Uterus (tissue), 3 donors: ENCODE measurements at regions not wholly inside any gene's neighbourhood (a gene's known extent, or its start where the extent isn't known, plus 50 kb on each side); places are given as distances from the start of the nearest gene placed in this dataset.

Source experiments
- DNase-seq, 2 donors: peaks; one replicate each; pipeline ENCODE4 v3.0.0-alpha.2; 2019 to 2020
- H3K27ac ChIP-seq, 2 donors: fragments of 200-600 bp; sonication (generic); 1 replicate in 1 of 2; 2 replicates in 1 of 2; pipeline ENCODE4 v1.5.1; 2016 to 2018
- H3K27me3 ChIP-seq, 2 donors: fragments of 200-600 bp; sonication (generic); one replicate each; pipeline ENCODE4 v1.5.1; 2018 to 2019; ENCODE audit warnings: control low read depth in 1 of 2
- H3K36me3 ChIP-seq, 2 donors: fragments of 200-600 bp; sonication (generic); one replicate each; pipeline ENCODE4 v1.5.1; 2019; ENCODE audit warnings: control low read depth in 1 of 2
- H3K4me1 ChIP-seq, 2 donors: fragments of 200-600 bp; sonication (generic); one replicate each; pipeline ENCODE4 v1.5.1; 2018 to 2019; ENCODE audit warnings: control low read depth in 1 of 2
- H3K4me3 ChIP-seq, 2 donors: fragments of 200-600 bp; sonication (generic); 1 replicate in 1 of 2; 2 replicates in 1 of 2; pipeline ENCODE4 v1.5.1; 2018 to 2019; ENCODE audit warnings: mild to moderate bottlenecking in 1 of 2
- H3K9me3 ChIP-seq, 2 donors: fragments of 200-600 bp; sonication (generic); one replicate each; pipeline ENCODE4 v1.5.1; 2019; ENCODE audit warnings: control low read depth in 1 of 2
- CTCF ChIP-seq, 4 experiments: fragments of 200-600 bp in 2 of 4; fragments of 450-650 bp in 2 of 4; sonication (generic) in 2 of 4; IDR thresholded peaks; one replicate each; pipeline ENCODE4 v1.5.1; 2016 to 2019; ENCODE audit warnings: antibody characterized with exemption in 4 of 4, mild to moderate bottlenecking in 2 of 4, moderate library complexity in 1 of 4
- POLR2A ChIP-seq, 2 donors: fragments of 450-650 bp; IDR thresholded peaks; one replicate each; pipeline ENCODE4 v1.6.1; 2016; ENCODE audit warnings: antibody characterized with exemption in 2 of 2, mild to moderate bottlenecking in 1 of 2, moderate library complexity in 1 of 2
- intact Hi-C: fragments of 100-400 bp; cut with DNase I; formaldehyde crosslinking; loops from one replicate; pipeline ENCODE4 v1.15.1; 2023; ENCODE audit warnings: low total_unique reads
- donor health status: DM: yes; HTN: yes; CAD: no.

GRCh38 chr20:9939231-9939630 lies 95.6 kb upstream of the ANKEF1 start:
- Histone ChIP-seq H3K27me3 (no peaks in the 10 kb centered on the region), H3K36me3 (no peaks in the 10 kb centered on the region), H3K9me3 (no peaks in the 10 kb centered on the region), H3K27ac (no peak overlapping the region), H3K4me1 (no peaks in the 10 kb centered on the region), H3K4me3 (no peak overlapping the region)
- TF ChIP-seq POLR2A (IDR thresholded peaks at IDR 0.05), result no peak
- TF ChIP-seq CTCF (IDR thresholded peaks at IDR 0.05), result no peak
- intact Hi-C loops, result no loop called here
- no peak for DNase-seq

- H3K4me3 ChIP-seq, result no peak overlapping the region
- no peaks in the 10 kb centered on the region for H3K4me1 ChIP-seq
- no peaks in the 10 kb centered on the region for H3K36me3 ChIP-seq
- intact Hi-C loops, result no loop called here
- TF ChIP-seq POLR2A (IDR thresholded peaks at IDR 0.05) (no peak), CTCF (IDR thresholded peaks at IDR 0.05) (no peak)
- no peaks in the 10 kb centered on the region for H3K27me3 ChIP-seq
- no peaks in the 10 kb centered on the region for H3K9me3 ChIP-seq
- H3K27ac ChIP-seq, result no peak overlapping the region
- no peak for DNase-seq
Measured at GRCh38 chr20:9935285-9935684, 96.4 kb upstream of the PAK5 start.

- no peaks in the 10 kb centered on the region for H3K9me3 ChIP-seq
- DNase-seq, result no peak
- no peak overlapping the region for H3K27ac ChIP-seq
- intact Hi-C loops, result no loop called here
- TF ChIP-seq POLR2A (IDR thresholded peaks at IDR 0.05), result no peak
- no peak for TF ChIP-seq CTCF (IDR thresholded peaks at IDR 0.05)
- no peaks in the 10 kb centered on the region for H3K4me1 ChIP-seq
- H3K4me3 ChIP-seq, result no peak overlapping the region
- H3K36me3 ChIP-seq, result no peaks in the 10 kb centered on the region
- H3K27me3 ChIP-seq, result no peaks in the 10 kb centered on the region
Measured at GRCh38 chr20:9930142-9930541, 91.3 kb upstream of the PAK5 start.

GRCh38 chr20:9928955-9929354 lies 90.1 kb upstream of the PAK5 start:
- H3K27me3 ChIP-seq, result no peaks in the 10 kb centered on the region
- no peaks in the 10 kb centered on the region for H3K9me3 ChIP-seq
- H3K27ac ChIP-seq, result no peak overlapping the region
- no peak overlapping the region for H3K4me3 ChIP-seq
- no peaks in the 10 kb centered on the region for H3K4me1 ChIP-seq
- intact Hi-C loops, result no loop called here
- DNase-seq, result no peak
- H3K36me3 ChIP-seq, result no peaks in the 10 kb centered on the region
- TF ChIP-seq CTCF (IDR thresholded peaks at IDR 0.05) (no peak), POLR2A (IDR thresholded peaks at IDR 0.05) (no peak)

GRCh38 chr20:9928281-9928737 lies 89.4 kb upstream of the PAK5 start:
- Histone ChIP-seq H3K4me1 (no peaks in the 10 kb centered on the region), H3K36me3 (no peaks in the 10 kb centered on the region), H3K27ac (no peak overlapping the region), H3K4me3 (no peak overlapping the region), H3K27me3 (no peaks in the 10 kb centered on the region), H3K9me3 (no peaks in the 10 kb centered on the region)
- no peak for DNase-seq
- TF ChIP-seq CTCF (IDR thresholded peaks at IDR 0.05), result no peak
- no peak for TF ChIP-seq POLR2A (IDR thresholded peaks at IDR 0.05)
- intact Hi-C loops, result no loop called here
